WTC11 (cell line): ENCODE measurements at regions not wholly inside any gene's neighbourhood (a gene's known extent, or its start where the extent isn't known, plus 50 kb on each side); places are given as distances from the start of the nearest gene placed in this dataset.
"Not testable (repeated sequence)": the region's sequence is repeated elsewhere in the genome, so short reads cannot be mapped to it uniquely, and the experiment has no call there.

Source experiments
- ATAC-seq: fragments of 200-7000 bp; cut with Tn5 transposase; 2 replicates; pipeline ENCODE4 v1.10.0; 2021; ENCODE audit warnings: mild to moderate bottlenecking, moderate library complexity
- CTCF ChIA-PET: fragments of 300-600 bp; sonication (Branson Sonifier 250); formaldehyde crosslinking; loops from one replicate; lab custom pipeline; 2021; ENCODE audit warnings: antibody characterized with exemption; lab: Charles Lee
- POLR2A ChIA-PET: fragments of 350-600 bp; sonication (Branson Sonifier 250); formaldehyde crosslinking; loops from one replicate; lab custom pipeline; 2021; ENCODE audit warnings: antibody characterized with exemption; lab: Charles Lee
- DNase-seq: peaks from one replicate; pipeline ENCODE4 v3.0.0; 2021; ENCODE audit warnings: low spot score
- H3K27ac Mint-ChIP-seq: 2 replicates; pipeline ENCODE4 v1.8.0; 2021; ENCODE audit warnings: mixed read lengths
- H3K27me3 Mint-ChIP-seq: 2 replicates; pipeline ENCODE4 v1.8.0; 2021; ENCODE audit warnings: low read depth, mild to moderate bottlenecking, moderate library complexity, mixed read lengths
- H3K36me3 Mint-ChIP-seq: 2 replicates; pipeline ENCODE4 v1.8.0; 2021; ENCODE audit warnings: mixed read lengths
- H3K4me1 Mint-ChIP-seq: 2 replicates; pipeline ENCODE4 v1.8.0; 2022; ENCODE audit warnings: mixed read lengths
- H3K4me3 Mint-ChIP-seq: 2 replicates; pipeline ENCODE4 v1.8.0; 2021; ENCODE audit warnings: mild to moderate bottlenecking, moderate library complexity, mixed read lengths
- H3K9me3 Mint-ChIP-seq: 2 replicates; pipeline ENCODE4 v1.8.0; 2021; ENCODE audit warnings: mixed read lengths
- ESRRA ChIP-seq: sonication (generic); formaldehyde crosslinking; IDR thresholded peaks from 2 replicates; pipeline ENCODE4 v1.8.1; 2022; ENCODE audit warnings: mild to moderate bottlenecking, missing genetic modification reagents, borderline replicate concordance
- ETV6 ChIP-seq: sonication (generic); formaldehyde crosslinking; IDR thresholded peaks from 2 replicates; pipeline ENCODE4 v1.8.1; 2022; ENCODE audit warnings: mild to moderate bottlenecking, missing genetic modification reagents
- GTF2I ChIP-seq: fragments of 250-450 bp; sonication (Bioruptor Pico); conservative IDR thresholded peaks from 2 replicates; pipeline ENCODE4 v1.4.0; 2021; ENCODE audit warnings: mild to moderate bottlenecking
- HMGA2 ChIP-seq: fragments of 250-450 bp; sonication (Bioruptor Pico); IDR thresholded peaks from 2 replicates; pipeline ENCODE4 v1.4.0; 2021; ENCODE audit warnings: mild to moderate bottlenecking, moderate library complexity
- IRF2 ChIP-seq: sonication (generic); formaldehyde crosslinking; IDR thresholded peaks from 2 replicates; pipeline ENCODE4 v1.8.0; 2022; ENCODE audit warnings: low read depth, missing genetic modification reagents, borderline replicate concordance
- MYBL2 ChIP-seq: sonication (generic); formaldehyde crosslinking; IDR thresholded peaks from 2 replicates; pipeline ENCODE4 v1.8.1; 2023; ENCODE audit warnings: mild to moderate bottlenecking, moderate library complexity, missing genetic modification reagents
- RORB ChIP-seq: fragments of 250-450 bp; sonication (Bioruptor Pico); IDR thresholded peaks from 2 replicates; pipeline ENCODE4 v1.9.0; 2021; ENCODE audit warnings: mild to moderate bottlenecking
- TCF7 ChIP-seq: sonication (generic); formaldehyde crosslinking; IDR thresholded peaks from 2 replicates; pipeline ENCODE4 v1.8.0; 2022; ENCODE audit warnings: mild to moderate bottlenecking, low read depth, missing genetic modification reagents, moderate library complexity
- TF ChIP-seq, protein P1 (sequence below): sonication (generic); formaldehyde crosslinking; IDR thresholded peaks from 2 replicates; pipeline ENCODE4 v1.8.0; 2022; ENCODE audit warnings: mild to moderate bottlenecking, missing genetic modification reagents
- TF ChIP-seq, protein P2 (sequence below): sonication (generic); formaldehyde crosslinking; IDR thresholded peaks from 2 replicates; pipeline ENCODE4 v1.8.0; 2022; ENCODE audit warnings: mild to moderate bottlenecking, missing genetic modification reagents
- TF ChIP-seq, protein P3 (sequence below): fragments of 250-450 bp; sonication (Bioruptor Pico); IDR thresholded peaks from 2 replicates; pipeline ENCODE4 v1.9.0; 2021; ENCODE audit warnings: mild to moderate bottlenecking, borderline replicate concordance
- TF ChIP-seq, protein P4 (sequence below): sonication (generic); formaldehyde crosslinking; IDR thresholded peaks from 2 replicates; pipeline ENCODE4 v1.8.1; 2023; ENCODE audit warnings: mild to moderate bottlenecking, missing genetic modification reagents
- TF ChIP-seq, protein P5 (sequence below): sonication (generic); formaldehyde crosslinking; IDR thresholded peaks from 2 replicates; pipeline ENCODE4 v1.8.0; 2022; ENCODE audit warnings: missing genetic modification reagents
- TF ChIP-seq, protein P6 (sequence below): sonication (generic); formaldehyde crosslinking; IDR thresholded peaks from 2 replicates; pipeline ENCODE4 v1.8.0; 2023; ENCODE audit warnings: missing genetic modification reagents
- TF ChIP-seq, protein P7 (sequence below): sonication (generic); formaldehyde crosslinking; IDR thresholded peaks from 2 replicates; pipeline ENCODE4 v1.8.1; 2022; ENCODE audit warnings: low read depth, mild to moderate bottlenecking, moderate library complexity, missing genetic modification reagents, borderline replicate concordance

DNA sequence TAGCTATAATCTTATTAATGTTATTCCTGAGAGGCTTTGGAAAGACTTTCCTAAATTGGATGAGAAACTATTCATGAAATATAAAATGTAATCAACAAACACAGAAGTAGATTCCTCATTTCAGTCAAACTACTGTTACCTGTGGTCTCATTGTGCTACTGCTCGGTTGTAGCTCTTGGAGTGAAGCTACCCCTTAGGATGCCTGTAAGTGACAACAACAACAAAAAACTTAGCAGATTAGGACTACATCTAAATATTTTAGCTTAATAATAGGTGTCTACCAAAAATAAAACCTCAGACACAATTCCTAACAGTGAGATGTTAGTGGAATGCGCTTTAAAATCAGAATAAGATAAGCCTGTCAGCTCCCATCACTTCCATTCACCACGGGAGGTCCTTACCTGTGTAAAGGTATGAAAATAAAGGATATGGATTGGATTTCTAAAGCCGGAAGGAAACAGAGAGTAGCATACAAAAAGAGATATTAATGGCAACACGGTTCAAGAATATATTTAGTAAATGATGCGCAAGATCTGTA, 369.2 kb downstream of the OSTF1 start:
- H3K27ac Mint-ChIP-seq = peak overlapping the region; percentile 1; the same call in 1 of the 2 replicates
- peaks cover 64% of the 10 kb centered on the region for H3K4me1 Mint-ChIP-seq
- ATAC-seq (peak; percentile 88), DNase-seq (no peak)
- peaks cover 30% of the 10 kb centered on the region for H3K27me3 Mint-ChIP-seq
- H3K36me3 Mint-ChIP-seq = peaks cover 11% of the 10 kb centered on the region
- peaks cover 12% of the 10 kb centered on the region for H3K9me3 Mint-ChIP-seq
- POLR2A ChIA-PET = interaction anchor here (0.7 kb wide), 1 partner anchor 701 kb away, joined by 3 read pairs; no protein-coding TSS in a partner anchor
- no peak for TF ChIP-seq RORB
- TF ChIP-seq, protein P1, sequence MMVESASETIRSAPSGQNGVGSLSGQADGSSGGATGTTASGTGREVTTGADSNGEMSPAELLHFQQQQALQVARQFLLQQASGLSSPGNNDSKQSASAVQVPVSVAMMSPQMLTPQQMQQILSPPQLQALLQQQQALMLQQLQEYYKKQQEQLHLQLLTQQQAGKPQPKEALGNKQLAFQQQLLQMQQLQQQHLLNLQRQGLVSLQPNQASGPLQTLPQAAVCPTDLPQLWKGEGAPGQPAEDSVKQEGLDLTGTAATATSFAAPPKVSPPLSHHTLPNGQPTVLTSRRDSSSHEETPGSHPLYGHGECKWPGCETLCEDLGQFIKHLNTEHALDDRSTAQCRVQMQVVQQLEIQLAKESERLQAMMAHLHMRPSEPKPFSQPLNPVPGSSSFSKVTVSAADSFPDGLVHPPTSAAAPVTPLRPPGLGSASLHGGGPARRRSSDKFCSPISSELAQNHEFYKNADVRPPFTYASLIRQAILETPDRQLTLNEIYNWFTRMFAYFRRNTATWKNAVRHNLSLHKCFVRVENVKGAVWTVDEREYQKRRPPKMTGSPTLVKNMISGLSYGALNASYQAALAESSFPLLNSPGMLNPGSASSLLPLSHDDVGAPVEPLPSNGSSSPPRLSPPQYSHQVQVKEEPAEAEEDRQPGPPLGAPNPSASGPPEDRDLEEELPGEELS = peak; percentile 83; the same call in 1 of the 2 replicates
- 0 out of 2 replicates have a peak overlapping the region, but pooled peaks have one; percentile 3 for H3K4me3 Mint-ChIP-seq
- CTCF ChIA-PET = interaction anchor here (0.6 to 0.7 kb wide), 2 partner anchors 9 to 398 kb away, joined by 3 read pairs; no protein-coding TSS in a partner anchor

DNA sequence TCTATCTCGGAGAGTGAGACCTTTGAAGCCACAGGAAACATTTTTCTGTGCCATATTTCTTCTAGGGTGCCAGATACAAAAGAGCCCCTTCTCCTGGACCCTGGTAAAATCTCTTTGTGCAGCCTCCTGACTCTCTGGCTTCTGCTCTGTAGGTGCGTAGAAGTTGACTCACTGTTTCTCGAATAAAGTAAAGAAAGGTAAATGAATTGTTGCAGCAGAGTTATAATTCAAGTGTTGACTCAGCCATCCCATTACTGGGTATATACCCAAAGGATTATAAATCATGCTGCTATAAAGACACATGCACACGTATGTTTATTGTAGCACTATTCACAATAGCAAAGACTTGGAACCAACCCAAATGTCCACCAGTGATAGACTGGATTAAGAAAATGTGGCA, 371.0 kb downstream of the OSTF1 start:
- H3K4me1 Mint-ChIP-seq = peaks cover 62% of the 10 kb centered on the region
- H3K27ac Mint-ChIP-seq, H3K4me3 Mint-ChIP-seq, CTCF ChIA-PET, DNase-seq, ATAC-seq, POLR2A ChIA-PET: not testable (repeated sequence)
- H3K36me3 Mint-ChIP-seq = peaks cover 11% of the 10 kb centered on the region
- peaks cover 18% of the 10 kb centered on the region for H3K27me3 Mint-ChIP-seq
- H3K9me3 Mint-ChIP-seq = peaks cover 10% of the 10 kb centered on the region

DNA sequence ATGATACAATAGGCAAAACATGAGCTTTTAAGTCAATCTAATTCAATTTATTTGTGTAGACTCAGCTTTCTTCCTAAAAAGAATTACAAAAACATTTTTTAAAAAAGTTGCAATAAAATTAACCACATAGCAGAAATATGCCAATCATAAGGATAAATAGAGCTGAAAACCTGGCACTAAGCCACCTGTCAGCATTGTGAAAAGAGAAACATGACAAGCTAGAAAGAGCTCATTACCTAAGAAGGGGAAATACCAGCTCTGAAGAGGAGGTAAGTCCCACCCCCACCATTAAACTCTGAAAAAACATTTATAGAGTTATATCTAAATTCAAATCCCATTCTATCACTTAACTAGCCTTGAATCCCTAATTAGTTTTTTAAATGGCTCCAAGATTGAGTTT, 372.9 kb downstream of the OSTF1 start:
- peaks cover 7% of the 10 kb centered on the region for H3K9me3 Mint-ChIP-seq
- peaks cover 6% of the 10 kb centered on the region for H3K36me3 Mint-ChIP-seq
- CTCF ChIA-PET = interaction anchor here (0.6 kb wide), 1 partner anchor 841 kb away, joined by 5 read pairs; no protein-coding TSS in a partner anchor
- no peak overlapping the region for H3K4me3 Mint-ChIP-seq
- H3K27me3 Mint-ChIP-seq = peaks cover 3% of the 10 kb centered on the region
- ATAC-seq (no peak), DNase-seq (no peak)
- peaks cover 47% of the 10 kb centered on the region for H3K4me1 Mint-ChIP-seq
- no peak overlapping the region for H3K27ac Mint-ChIP-seq
- POLR2A ChIA-PET = no interaction called here
- TF ChIP-seq GTF2I (CRISPR knock-in tag) (no peak), HMGA2 (CRISPR knock-in tag) (no peak), MYBL2 (CRISPR knock-in tag) (no peak), IRF2 (CRISPR knock-in tag) (no peak), ETV6 (CRISPR knock-in tag) (no peak), TCF7 (CRISPR knock-in tag) (no peak), ESRRA (CRISPR knock-in tag) (no peak)
- TF ChIP-seq, protein P2, sequence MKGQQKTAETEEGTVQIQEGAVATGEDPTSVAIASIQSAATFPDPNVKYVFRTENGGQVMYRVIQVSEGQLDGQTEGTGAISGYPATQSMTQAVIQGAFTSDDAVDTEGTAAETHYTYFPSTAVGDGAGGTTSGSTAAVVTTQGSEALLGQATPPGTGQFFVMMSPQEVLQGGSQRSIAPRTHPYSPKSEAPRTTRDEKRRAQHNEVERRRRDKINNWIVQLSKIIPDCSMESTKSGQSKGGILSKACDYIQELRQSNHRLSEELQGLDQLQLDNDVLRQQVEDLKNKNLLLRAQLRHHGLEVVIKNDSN = no peak
- TF ChIP-seq, protein P3, sequence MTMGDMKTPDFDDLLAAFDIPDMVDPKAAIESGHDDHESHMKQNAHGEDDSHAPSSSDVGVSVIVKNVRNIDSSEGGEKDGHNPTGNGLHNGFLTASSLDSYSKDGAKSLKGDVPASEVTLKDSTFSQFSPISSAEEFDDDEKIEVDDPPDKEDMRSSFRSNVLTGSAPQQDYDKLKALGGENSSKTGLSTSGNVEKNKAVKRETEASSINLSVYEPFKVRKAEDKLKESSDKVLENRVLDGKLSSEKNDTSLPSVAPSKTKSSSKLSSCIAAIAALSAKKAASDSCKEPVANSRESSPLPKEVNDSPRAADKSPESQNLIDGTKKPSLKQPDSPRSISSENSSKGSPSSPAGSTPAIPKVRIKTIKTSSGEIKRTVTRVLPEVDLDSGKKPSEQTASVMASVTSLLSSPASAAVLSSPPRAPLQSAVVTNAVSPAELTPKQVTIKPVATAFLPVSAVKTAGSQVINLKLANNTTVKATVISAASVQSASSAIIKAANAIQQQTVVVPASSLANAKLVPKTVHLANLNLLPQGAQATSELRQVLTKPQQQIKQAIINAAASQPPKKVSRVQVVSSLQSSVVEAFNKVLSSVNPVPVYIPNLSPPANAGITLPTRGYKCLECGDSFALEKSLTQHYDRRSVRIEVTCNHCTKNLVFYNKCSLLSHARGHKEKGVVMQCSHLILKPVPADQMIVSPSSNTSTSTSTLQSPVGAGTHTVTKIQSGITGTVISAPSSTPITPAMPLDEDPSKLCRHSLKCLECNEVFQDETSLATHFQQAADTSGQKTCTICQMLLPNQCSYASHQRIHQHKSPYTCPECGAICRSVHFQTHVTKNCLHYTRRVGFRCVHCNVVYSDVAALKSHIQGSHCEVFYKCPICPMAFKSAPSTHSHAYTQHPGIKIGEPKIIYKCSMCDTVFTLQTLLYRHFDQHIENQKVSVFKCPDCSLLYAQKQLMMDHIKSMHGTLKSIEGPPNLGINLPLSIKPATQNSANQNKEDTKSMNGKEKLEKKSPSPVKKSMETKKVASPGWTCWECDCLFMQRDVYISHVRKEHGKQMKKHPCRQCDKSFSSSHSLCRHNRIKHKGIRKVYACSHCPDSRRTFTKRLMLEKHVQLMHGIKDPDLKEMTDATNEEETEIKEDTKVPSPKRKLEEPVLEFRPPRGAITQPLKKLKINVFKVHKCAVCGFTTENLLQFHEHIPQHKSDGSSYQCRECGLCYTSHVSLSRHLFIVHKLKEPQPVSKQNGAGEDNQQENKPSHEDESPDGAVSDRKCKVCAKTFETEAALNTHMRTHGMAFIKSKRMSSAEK = no peak
- TF ChIP-seq, protein P4, sequence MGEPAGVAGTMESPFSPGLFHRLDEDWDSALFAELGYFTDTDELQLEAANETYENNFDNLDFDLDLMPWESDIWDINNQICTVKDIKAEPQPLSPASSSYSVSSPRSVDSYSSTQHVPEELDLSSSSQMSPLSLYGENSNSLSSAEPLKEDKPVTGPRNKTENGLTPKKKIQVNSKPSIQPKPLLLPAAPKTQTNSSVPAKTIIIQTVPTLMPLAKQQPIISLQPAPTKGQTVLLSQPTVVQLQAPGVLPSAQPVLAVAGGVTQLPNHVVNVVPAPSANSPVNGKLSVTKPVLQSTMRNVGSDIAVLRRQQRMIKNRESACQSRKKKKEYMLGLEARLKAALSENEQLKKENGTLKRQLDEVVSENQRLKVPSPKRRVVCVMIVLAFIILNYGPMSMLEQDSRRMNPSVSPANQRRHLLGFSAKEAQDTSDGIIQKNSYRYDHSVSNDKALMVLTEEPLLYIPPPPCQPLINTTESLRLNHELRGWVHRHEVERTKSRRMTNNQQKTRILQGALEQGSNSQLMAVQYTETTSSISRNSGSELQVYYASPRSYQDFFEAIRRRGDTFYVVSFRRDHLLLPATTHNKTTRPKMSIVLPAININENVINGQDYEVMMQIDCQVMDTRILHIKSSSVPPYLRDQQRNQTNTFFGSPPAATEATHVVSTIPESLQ = no peak
- TF ChIP-seq, protein P5, sequence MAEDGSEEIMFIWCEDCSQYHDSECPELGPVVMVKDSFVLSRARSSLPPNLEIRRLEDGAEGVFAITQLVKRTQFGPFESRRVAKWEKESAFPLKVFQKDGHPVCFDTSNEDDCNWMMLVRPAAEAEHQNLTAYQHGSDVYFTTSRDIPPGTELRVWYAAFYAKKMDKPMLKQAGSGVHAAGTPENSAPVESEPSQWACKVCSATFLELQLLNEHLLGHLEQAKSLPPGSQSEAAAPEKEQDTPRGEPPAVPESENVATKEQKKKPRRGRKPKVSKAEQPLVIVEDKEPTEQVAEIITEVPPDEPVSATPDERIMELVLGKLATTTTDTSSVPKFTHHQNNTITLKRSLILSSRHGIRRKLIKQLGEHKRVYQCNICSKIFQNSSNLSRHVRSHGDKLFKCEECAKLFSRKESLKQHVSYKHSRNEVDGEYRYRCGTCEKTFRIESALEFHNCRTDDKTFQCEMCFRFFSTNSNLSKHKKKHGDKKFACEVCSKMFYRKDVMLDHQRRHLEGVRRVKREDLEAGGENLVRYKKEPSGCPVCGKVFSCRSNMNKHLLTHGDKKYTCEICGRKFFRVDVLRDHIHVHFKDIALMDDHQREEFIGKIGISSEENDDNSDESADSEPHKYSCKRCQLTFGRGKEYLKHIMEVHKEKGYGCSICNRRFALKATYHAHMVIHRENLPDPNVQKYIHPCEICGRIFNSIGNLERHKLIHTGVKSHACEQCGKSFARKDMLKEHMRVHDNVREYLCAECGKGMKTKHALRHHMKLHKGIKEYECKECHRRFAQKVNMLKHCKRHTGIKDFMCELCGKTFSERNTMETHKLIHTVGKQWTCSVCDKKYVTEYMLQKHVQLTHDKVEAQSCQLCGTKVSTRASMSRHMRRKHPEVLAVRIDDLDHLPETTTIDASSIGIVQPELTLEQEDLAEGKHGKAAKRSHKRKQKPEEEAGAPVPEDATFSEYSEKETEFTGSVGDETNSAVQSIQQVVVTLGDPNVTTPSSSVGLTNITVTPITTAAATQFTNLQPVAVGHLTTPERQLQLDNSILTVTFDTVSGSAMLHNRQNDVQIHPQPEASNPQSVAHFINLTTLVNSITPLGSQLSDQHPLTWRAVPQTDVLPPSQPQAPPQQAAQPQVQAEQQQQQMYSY (CRISPR knock-in tag) = no peak
- TF ChIP-seq, protein P6, sequence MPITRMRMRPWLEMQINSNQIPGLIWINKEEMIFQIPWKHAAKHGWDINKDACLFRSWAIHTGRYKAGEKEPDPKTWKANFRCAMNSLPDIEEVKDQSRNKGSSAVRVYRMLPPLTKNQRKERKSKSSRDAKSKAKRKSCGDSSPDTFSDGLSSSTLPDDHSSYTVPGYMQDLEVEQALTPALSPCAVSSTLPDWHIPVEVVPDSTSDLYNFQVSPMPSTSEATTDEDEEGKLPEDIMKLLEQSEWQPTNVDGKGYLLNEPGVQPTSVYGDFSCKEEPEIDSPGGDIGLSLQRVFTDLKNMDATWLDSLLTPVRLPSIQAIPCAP = no peak
- TF ChIP-seq, protein P7, sequence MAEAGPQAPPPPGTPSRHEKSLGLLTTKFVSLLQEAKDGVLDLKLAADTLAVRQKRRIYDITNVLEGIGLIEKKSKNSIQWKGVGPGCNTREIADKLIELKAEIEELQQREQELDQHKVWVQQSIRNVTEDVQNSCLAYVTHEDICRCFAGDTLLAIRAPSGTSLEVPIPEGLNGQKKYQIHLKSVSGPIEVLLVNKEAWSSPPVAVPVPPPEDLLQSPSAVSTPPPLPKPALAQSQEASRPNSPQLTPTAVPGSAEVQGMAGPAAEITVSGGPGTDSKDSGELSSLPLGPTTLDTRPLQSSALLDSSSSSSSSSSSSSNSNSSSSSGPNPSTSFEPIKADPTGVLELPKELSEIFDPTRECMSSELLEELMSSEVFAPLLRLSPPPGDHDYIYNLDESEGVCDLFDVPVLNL (CRISPR knock-in tag) = no peak
